ENCODE measurements at regions not wholly inside any gene's neighbourhood (a gene's known extent, or its start where the extent isn't known, plus 50 kb on each side); places are given as distances from the start of the nearest gene placed in this dataset.

DNA sequence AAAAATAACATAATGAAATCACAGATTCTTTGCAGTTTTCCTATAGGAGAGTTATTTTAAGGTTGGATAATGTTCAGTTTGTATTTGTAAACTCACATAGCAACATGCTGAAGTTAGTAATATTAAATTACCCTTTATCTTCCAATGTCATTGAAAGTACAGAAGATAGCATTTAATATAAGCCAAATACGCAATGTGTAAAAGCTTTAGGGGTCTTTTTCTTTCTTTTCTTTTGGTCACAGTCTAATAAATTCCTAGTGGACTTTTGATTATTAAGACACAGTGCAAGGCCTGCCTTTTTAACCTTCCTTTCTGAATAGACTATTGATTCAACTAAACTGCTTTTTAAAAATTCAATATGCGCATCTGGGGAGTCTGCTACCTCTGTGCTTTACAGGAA, 79.3 kb downstream of the OTOL1 start:
- Histone ChIP-seq H3K9me3 (ENCODE audit: low read length) (no peaks in the 10 kb centered on the region), H3K27ac (ENCODE audit: low read depth, low read length) (no peak overlapping the region)

GRCh38 chr3:161576311-161576710, 79.7 kb downstream of the OTOL1 start:
- Histone ChIP-seq H3K9ac (ENCODE audit: low read length) (no peak overlapping the region), H3K9me3 (ENCODE audit: low read length) (no peaks in the 10 kb centered on the region), H3K36me3 (ENCODE audit: insufficient read depth, low read length) (no peaks in the 10 kb centered on the region), H3K4me1 (ENCODE audit: insufficient read depth, low read length) (peaks cover 8% of the 10 kb centered on the region), H3K27ac (ENCODE audit: low read depth, low read length) (no peak overlapping the region), H3K27me3 (ENCODE audit: control insufficient read depth in 1 of 2, insufficient read depth in 2 of 2, low read length in 2 of 2) (no peaks in the 10 kb centered on the region), H3K4me3 (ENCODE audit: low read depth in 1 of 2, low read length in 2 of 2) (peak overlapping the region in 1 of 2 donors; percentile 5)

More for the DNA sequence above, 79.3 kb downstream of the OTOL1 start:
- H3K27me3 ChIP-seq (ENCODE audit: control insufficient read depth in 1 of 2, insufficient read depth in 2 of 2, low read length in 2 of 2), result no peaks in the 10 kb centered on the region
- no peak overlapping the region for H3K4me3 ChIP-seq (ENCODE audit: low read depth in 1 of 2, low read length in 2 of 2)
- peaks cover 8% of the 10 kb centered on the region for H3K4me1 ChIP-seq (ENCODE audit: insufficient read depth, low read length)
- no peak overlapping the region for H3K9ac ChIP-seq (ENCODE audit: low read length)
- H3K36me3 ChIP-seq (ENCODE audit: insufficient read depth, low read length), result no peaks in the 10 kb centered on the region

DNA sequence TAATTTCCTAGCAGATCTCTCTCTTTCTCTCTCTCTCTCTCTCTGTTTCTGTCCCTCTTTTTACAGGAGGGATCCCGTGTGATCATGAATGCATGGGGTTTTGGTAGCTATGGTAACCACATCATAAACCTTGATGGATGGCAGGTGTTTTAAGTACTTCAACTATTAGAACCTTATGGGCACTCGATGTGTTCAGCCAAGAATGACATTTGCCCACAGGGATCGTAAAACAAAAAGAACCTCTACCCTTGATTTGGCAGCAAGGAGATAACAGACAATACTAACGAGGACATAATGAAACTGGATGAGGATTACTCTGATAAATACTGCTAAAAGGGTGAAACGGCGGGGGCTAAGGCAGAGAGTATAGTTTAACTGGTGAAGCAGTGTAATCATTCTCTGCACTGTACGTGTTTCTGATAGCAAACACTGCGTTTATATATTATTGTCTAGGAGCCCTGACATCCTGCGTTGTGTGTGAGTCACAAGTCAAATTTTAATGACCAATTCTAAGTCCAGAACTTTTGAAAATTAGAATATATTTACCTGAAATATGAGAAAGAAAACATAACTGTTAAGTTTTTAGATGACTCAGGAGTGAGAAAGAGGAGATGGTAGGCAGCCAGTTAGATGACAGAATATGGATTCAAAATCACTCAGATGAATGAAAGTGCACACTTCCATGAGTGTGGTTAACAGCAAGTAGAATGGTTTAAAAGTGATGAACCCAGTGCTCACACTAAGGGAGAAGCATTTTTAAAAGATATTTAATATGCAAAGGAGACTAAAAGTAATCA, 80.3 kb downstream of the OTOL1 start:
- H3K36me3 ChIP-seq (ENCODE audit: insufficient read depth, low read length), result no peaks in the 10 kb centered on the region
- H3K4me1 ChIP-seq (ENCODE audit: insufficient read depth, low read length), result peaks cover 8% of the 10 kb centered on the region
- peak overlapping the region in 1 of 2 donors; percentile 5 for H3K4me3 ChIP-seq (ENCODE audit: low read depth in 1 of 2, low read length in 2 of 2)
- no peaks in the 10 kb centered on the region for H3K27me3 ChIP-seq (ENCODE audit: control insufficient read depth in 1 of 2, insufficient read depth in 2 of 2, low read length in 2 of 2)
- H3K9me3 ChIP-seq (ENCODE audit: low read length), result no peaks in the 10 kb centered on the region
- H3K27ac ChIP-seq (ENCODE audit: low read depth, low read length), result no peak overlapping the region
- H3K9ac ChIP-seq (ENCODE audit: low read length), result no peak overlapping the region

GRCh38 chr3:161577662-161578061, 81.1 kb downstream of the OTOL1 start:
- Histone ChIP-seq H3K4me3 (ENCODE audit: low read depth in 1 of 2, low read length in 2 of 2) (no peak overlapping the region), H3K27me3 (ENCODE audit: control insufficient read depth in 1 of 2, insufficient read depth in 2 of 2, low read length in 2 of 2) (no peaks in the 10 kb centered on the region), H3K27ac (ENCODE audit: low read depth, low read length) (no peak overlapping the region), H3K9ac (ENCODE audit: low read length) (no peak overlapping the region), H3K9me3 (ENCODE audit: low read length) (no peaks in the 10 kb centered on the region), H3K36me3 (ENCODE audit: insufficient read depth, low read length) (no peaks in the 10 kb centered on the region), H3K4me1 (ENCODE audit: insufficient read depth, low read length) (peaks cover 8% of the 10 kb centered on the region)

DNA sequence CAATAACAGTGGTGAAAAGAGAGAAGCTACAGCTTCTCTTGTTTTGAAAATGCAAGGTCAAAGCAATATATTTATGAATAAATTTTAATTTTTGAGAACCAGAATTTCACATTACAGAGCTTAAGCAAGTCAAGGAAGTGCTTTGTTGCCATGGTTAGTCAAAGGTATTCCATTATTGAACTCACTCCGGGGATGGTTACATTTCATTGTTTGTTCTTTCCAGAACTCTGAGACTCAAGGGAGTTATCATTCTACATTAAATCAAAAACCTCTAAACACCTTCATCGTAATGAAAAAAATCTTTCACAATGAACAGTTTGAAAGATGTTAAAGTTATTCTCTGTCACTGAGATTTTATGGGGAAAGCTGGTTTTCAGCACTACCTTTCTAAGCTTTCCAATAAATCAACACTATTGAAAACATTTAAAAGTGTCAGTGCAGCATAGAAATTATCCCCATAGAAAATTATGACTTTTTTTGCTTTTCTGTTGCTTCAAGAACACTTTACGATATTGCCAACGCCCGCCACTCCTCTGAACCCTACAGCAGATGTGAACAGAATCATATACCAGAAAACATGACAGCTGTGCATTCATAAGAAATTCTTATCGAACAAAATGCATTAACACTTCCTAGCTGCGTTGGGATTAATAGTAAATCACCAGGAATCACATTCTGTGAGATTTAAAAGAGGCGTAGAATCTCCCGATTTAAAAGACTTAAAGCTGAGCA, 83.0 kb downstream of the OTOL1 start:
- no peak overlapping the region for H3K9ac ChIP-seq (ENCODE audit: low read length)
- H3K27ac ChIP-seq (ENCODE audit: low read depth, low read length), result no peak overlapping the region
- H3K36me3 ChIP-seq (ENCODE audit: insufficient read depth, low read length), result no peaks in the 10 kb centered on the region
- H3K27me3 ChIP-seq (ENCODE audit: control insufficient read depth in 1 of 2, insufficient read depth in 2 of 2, low read length in 2 of 2), result no peaks in the 10 kb centered on the region
- no peak overlapping the region for H3K4me3 ChIP-seq (ENCODE audit: low read depth in 1 of 2, low read length in 2 of 2)
- no peaks in the 10 kb centered on the region for H3K9me3 ChIP-seq (ENCODE audit: low read length)
- peaks cover 8% of the 10 kb centered on the region for H3K4me1 ChIP-seq (ENCODE audit: insufficient read depth, low read length)

DNA sequence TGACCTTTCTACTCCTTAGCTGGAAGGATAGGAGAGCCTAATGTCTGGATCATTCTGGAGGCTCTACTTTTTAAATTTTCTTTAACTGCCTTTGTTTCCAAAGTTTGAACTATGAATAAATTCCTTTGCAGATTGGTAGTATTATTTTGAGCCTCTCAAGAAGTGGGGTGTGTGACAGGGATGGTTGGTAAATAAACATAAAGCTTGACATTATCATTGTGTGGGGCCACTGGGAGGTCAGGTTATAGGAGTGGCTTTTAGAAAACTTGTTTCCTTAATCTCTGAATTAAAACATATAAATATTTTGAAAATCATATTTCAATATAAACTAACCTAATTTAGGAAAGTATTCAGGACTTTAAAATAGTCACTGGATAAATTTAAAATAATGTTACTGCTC, 89.3 kb downstream of the OTOL1 start:
- Histone ChIP-seq H3K4me1 (ENCODE audit: insufficient read depth, low read length) (no peaks in the 10 kb centered on the region), H3K4me3 (ENCODE audit: low read depth in 1 of 2, low read length in 2 of 2) (no peak overlapping the region), H3K9ac (ENCODE audit: low read length) (no peak overlapping the region), H3K9me3 (ENCODE audit: low read length) (no peaks in the 10 kb centered on the region), H3K27ac (ENCODE audit: low read depth, low read length) (no peak overlapping the region), H3K36me3 (ENCODE audit: insufficient read depth, low read length) (no peaks in the 10 kb centered on the region), H3K27me3 (ENCODE audit: control insufficient read depth in 1 of 2, insufficient read depth in 2 of 2, low read length in 2 of 2) (no peaks in the 10 kb centered on the region)

DNA sequence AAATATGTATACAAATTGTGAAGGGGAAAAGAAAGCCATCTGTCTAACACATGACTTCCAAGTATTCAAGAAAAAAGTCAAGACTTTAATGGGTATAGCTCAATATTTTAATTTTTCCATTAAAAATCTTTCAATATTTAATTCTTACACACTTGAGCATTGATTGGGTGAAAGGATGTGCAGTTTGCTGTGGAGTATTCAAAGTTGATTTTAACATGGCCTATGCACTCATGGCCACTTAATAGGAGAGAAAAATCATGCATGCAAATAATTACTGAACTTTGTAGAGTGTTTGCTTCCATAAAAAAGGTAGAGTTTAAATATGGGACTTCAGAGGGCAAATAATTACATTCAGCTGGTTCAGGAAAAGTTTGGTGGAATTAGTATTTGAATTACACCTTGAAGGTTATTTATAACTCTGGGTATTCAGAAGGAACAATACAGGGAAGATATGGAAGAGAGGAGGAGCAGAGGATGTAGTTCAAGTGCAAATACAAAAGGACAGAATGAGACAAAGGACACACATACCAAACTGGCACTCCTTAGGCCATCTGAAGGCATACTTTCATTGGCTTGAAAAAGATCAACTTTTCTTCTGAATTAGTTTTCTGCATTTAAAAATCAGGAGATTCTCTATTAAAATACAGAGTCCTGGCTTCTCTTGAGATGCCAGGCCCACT, 90.1 kb downstream of the OTOL1 start:
- Histone ChIP-seq H3K27ac (ENCODE audit: low read depth, low read length) (no peak overlapping the region), H3K4me3 (ENCODE audit: low read depth in 1 of 2, low read length in 2 of 2) (no peak overlapping the region), H3K9me3 (ENCODE audit: low read length) (no peaks in the 10 kb centered on the region), H3K27me3 (ENCODE audit: control insufficient read depth in 1 of 2, insufficient read depth in 2 of 2, low read length in 2 of 2) (no peaks in the 10 kb centered on the region), H3K4me1 (ENCODE audit: insufficient read depth, low read length) (no peaks in the 10 kb centered on the region), H3K9ac (ENCODE audit: low read length) (no peak overlapping the region), H3K36me3 (ENCODE audit: insufficient read depth, low read length) (no peaks in the 10 kb centered on the region)

- Histone ChIP-seq H3K27ac (ENCODE audit: low read depth, low read length) (no peak overlapping the region), H3K36me3 (ENCODE audit: insufficient read depth, low read length) (no peaks in the 10 kb centered on the region), H3K27me3 (ENCODE audit: control insufficient read depth in 1 of 2, insufficient read depth in 2 of 2, low read length in 2 of 2) (no peaks in the 10 kb centered on the region)
Observed at GRCh38 chr3:161598639-161599038, 102.0 kb downstream of the OTOL1 start.

DNA sequence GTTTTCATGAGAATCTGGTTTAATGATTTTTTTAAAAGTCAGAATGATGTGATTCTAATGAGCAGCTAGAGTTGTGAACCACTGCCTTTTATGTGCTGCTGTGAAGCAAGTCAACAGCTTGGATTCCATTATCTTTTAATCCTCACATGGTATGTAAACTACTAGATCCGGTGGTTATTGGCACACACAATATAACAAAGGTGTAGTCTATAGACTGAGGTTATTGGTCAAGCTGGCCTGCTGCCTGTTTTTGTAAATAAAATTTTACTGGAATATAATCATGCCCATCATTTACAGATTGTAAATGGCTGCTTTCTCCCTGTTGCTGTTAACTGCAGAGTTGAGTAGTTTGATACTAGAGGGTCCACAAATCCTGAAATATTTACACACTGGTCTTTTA, 103.1 kb downstream of the OTOL1 start:
- H3K36me3 ChIP-seq (ENCODE audit: insufficient read depth, low read length), result no peaks in the 10 kb centered on the region
- H3K4me1 ChIP-seq (ENCODE audit: insufficient read depth, low read length), result no peaks in the 10 kb centered on the region
- no peaks in the 10 kb centered on the region for H3K27me3 ChIP-seq (ENCODE audit: control insufficient read depth in 1 of 2, insufficient read depth in 2 of 2, low read length in 2 of 2)
- no peaks in the 10 kb centered on the region for H3K9me3 ChIP-seq (ENCODE audit: low read length)
- H3K4me3 ChIP-seq (ENCODE audit: low read depth in 1 of 2, low read length in 2 of 2), result no peak overlapping the region
- no peak overlapping the region for H3K9ac ChIP-seq (ENCODE audit: low read length)
- no peak overlapping the region for H3K27ac ChIP-seq (ENCODE audit: low read depth, low read length)

More at GRCh38 chr3:161598639-161599038, 102.0 kb downstream of the OTOL1 start:
- Histone ChIP-seq H3K9ac (ENCODE audit: low read length) (no peak overlapping the region), H3K4me1 (ENCODE audit: insufficient read depth, low read length) (no peaks in the 10 kb centered on the region), H3K4me3 (ENCODE audit: low read depth in 1 of 2, low read length in 2 of 2) (no peak overlapping the region), H3K9me3 (ENCODE audit: low read length) (no peaks in the 10 kb centered on the region)

DNA sequence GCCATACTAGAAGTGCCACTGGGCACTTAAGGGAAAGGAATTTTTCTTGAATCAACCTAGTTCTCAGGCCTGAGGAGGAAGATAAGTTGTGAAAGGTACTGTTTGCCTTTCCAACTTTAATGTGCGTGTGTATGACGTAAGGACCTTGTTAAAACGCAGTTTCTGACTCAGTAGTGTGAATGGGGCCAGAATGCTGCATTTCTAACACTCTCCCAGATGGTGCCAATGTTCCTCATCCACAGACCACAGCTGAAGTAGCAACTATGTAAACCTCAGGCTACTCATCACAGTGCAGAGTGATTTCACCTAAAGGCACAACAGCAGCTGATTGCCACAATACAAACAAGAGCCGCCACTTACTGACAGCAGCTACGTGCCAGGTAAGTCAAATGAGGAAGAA, 103.6 kb downstream of the OTOL1 start:
- H3K4me3 ChIP-seq (ENCODE audit: low read depth in 1 of 2, low read length in 2 of 2), result no peak overlapping the region
- no peaks in the 10 kb centered on the region for H3K9me3 ChIP-seq (ENCODE audit: low read length)
- H3K27me3 ChIP-seq (ENCODE audit: control insufficient read depth in 1 of 2, insufficient read depth in 2 of 2, low read length in 2 of 2), result no peaks in the 10 kb centered on the region
- no peaks in the 10 kb centered on the region for H3K36me3 ChIP-seq (ENCODE audit: insufficient read depth, low read length)
- no peak overlapping the region for H3K9ac ChIP-seq (ENCODE audit: low read length)
- no peaks in the 10 kb centered on the region for H3K4me1 ChIP-seq (ENCODE audit: insufficient read depth, low read length)
- H3K27ac ChIP-seq (ENCODE audit: low read depth, low read length), result no peak overlapping the region

- H3K27me3 ChIP-seq (ENCODE audit: control insufficient read depth in 1 of 2, insufficient read depth in 2 of 2, low read length in 2 of 2), result no peaks in the 10 kb centered on the region
Observed at GRCh38 chr3:161602475-161602874, 105.9 kb downstream of the OTOL1 start.

More at GRCh38 chr3:161602475-161602874, 105.9 kb downstream of the OTOL1 start:
- no peaks in the 10 kb centered on the region for H3K4me1 ChIP-seq (ENCODE audit: insufficient read depth, low read length)
- H3K27ac ChIP-seq (ENCODE audit: low read depth, low read length), result no peak overlapping the region
- H3K9me3 ChIP-seq (ENCODE audit: low read length), result no peaks in the 10 kb centered on the region
- H3K9ac ChIP-seq (ENCODE audit: low read length), result no peak overlapping the region
- no peak overlapping the region for H3K4me3 ChIP-seq (ENCODE audit: low read depth in 1 of 2, low read length in 2 of 2)
- no peaks in the 10 kb centered on the region for H3K36me3 ChIP-seq (ENCODE audit: insufficient read depth, low read length)

Data from muscle layer of colon (tissue), 2 donors.